IMR-90 (cell line): ENCODE measurements at regions not wholly inside any gene's neighbourhood (a gene's known extent, or its start where the extent isn't known, plus 50 kb on each side); places are given as distances from the start of the nearest gene placed in this dataset.

Experiments
- ATAC-seq: fragments of 200-7000 bp; cut with Tn5 transposase; 2 replicates; pipeline ENCODE4 v1.9.1; 2020; ENCODE audit warnings: low read depth, mild to moderate bottlenecking, moderate library complexity
- BruUV-seq: library from RNA; stranded (reverse); fragments of 400-500 nt; replicated peaks from 2 replicates; lab custom pipeline; 2021; lab: Mats Ljungman, UMichigan
- CTCF ChIA-PET: fragments of 300-600 bp; formaldehyde crosslinking; extraction: SDS; loops from one replicate; lab custom pipeline; 2021; ENCODE audit warnings: antibody characterized with exemption; lab: Yijun Ruan, JAX
- POLR2A ChIA-PET: fragments of 300-600 bp; sonication (Branson Sonifier 250); formaldehyde crosslinking; loops from one replicate; lab custom pipeline; 2022; ENCODE audit warnings: antibody characterized with exemption; ENCODE audit not compliant: unreplicated experiment; lab: Charles Lee
- DNase-seq: peaks from one replicate; pipeline ENCODE4 v3.0.0; 2013
- H2AFZ ChIP-seq: replicated peaks from 2 replicates; pipeline ENCODE3; 2013; ENCODE audit warnings: low read length, mild to moderate bottlenecking; ENCODE audit not compliant: poor library complexity
- H2AK5ac ChIP-seq: 2 replicates; pipeline ENCODE4 v1.6.1; 2013; ENCODE audit warnings: low read depth, low read length, inconsistent platforms
- H2AK9ac ChIP-seq: replicated peaks from 2 replicates; pipeline ENCODE3; 2013; ENCODE audit warnings: mild to moderate bottlenecking, low read depth, low read length, moderate library complexity; ENCODE audit not compliant: poor library complexity
- H2BK120ac ChIP-seq: 2 replicates; pipeline ENCODE4 v1.6.1; 2013; ENCODE audit warnings: low read depth, low read length, inconsistent platforms
- H2BK15ac ChIP-seq: 3 replicates; pipeline ENCODE4 v1.6.1; 2013; ENCODE audit warnings: low read depth, low read length, inconsistent platforms
- H2BK20ac ChIP-seq: 2 replicates; pipeline ENCODE4 v1.6.1; 2013; ENCODE audit warnings: low read depth, mild to moderate bottlenecking, inconsistent platforms, low read length, moderate library complexity
- H2BK5ac ChIP-seq: 2 replicates; pipeline ENCODE4 v1.6.1; 2013; ENCODE audit warnings: mild to moderate bottlenecking, low read depth, low read length, inconsistent platforms; ENCODE audit not compliant: poor library complexity, severe bottlenecking
- H3K14ac ChIP-seq: replicated peaks from 2 replicates; pipeline ENCODE4 v1.6.1; 2013; ENCODE audit warnings: low read depth, low read length, inconsistent platforms
- H3K18ac ChIP-seq: 2 replicates; pipeline ENCODE4 v1.6.1; 2013; ENCODE audit warnings: low read depth, low read length, control low read depth
- H3K23ac ChIP-seq: 2 replicates; pipeline ENCODE4 v1.6.1; 2013; ENCODE audit warnings: low read depth, low read length, inconsistent platforms
- H3K27ac ChIP-seq: 2 replicates; pipeline ENCODE4 v1.5.1; 2013; ENCODE audit warnings: mild to moderate bottlenecking, control low read depth, low read length; ENCODE audit not compliant: insufficient read depth
- H3K27me3 ChIP-seq: 2 replicates; pipeline ENCODE4 v1.6.1; 2013; ENCODE audit warnings: low read length; ENCODE audit not compliant: control insufficient read depth, insufficient read depth
- H3K36me3 ChIP-seq: 2 replicates; pipeline ENCODE4 v1.6.1; 2013; ENCODE audit warnings: low read length, mixed read lengths; ENCODE audit not compliant: control insufficient read depth, insufficient read depth
- H3K4ac ChIP-seq: 2 replicates; pipeline ENCODE4 v1.6.1; 2013; ENCODE audit warnings: low read depth, low read length, inconsistent platforms
- H3K4me1 ChIP-seq: 2 replicates; pipeline ENCODE4 v1.6.1; 2013; ENCODE audit warnings: low read length, mixed read lengths; ENCODE audit not compliant: control insufficient read depth, insufficient read depth
- H3K4me2 ChIP-seq: 2 replicates; pipeline ENCODE4 v1.6.1; 2013; ENCODE audit warnings: low read depth, mild to moderate bottlenecking, control low read depth, low read length, moderate library complexity
- H3K4me3 ChIP-seq: 2 replicates; pipeline ENCODE4 v1.5.1; 2013; ENCODE audit warnings: low read depth, mild to moderate bottlenecking, control low read depth, low read length, moderate library complexity; ENCODE audit not compliant: insufficient read depth
- H3K56ac ChIP-seq: 2 replicates; pipeline ENCODE4 v1.6.1; 2013; ENCODE audit warnings: low read length, inconsistent platforms; ENCODE audit not compliant: insufficient read depth; ENCODE audit errors: extremely low read depth
- H3K79me1 ChIP-seq, 2 experiments: 2 replicates each; pipeline ENCODE4 v1.6.1; 2013; ENCODE audit warnings: low read length in 2 of 2, inconsistent platforms in 1 of 2, low read depth in 1 of 2
- H3K9ac ChIP-seq: 2 replicates; pipeline ENCODE4 v1.6.1; 2013; ENCODE audit warnings: low read depth, low read length, control low read depth
- H3K9me1 ChIP-seq: 2 replicates; pipeline ENCODE4 v1.6.1; 2013; ENCODE audit warnings: low read length, inconsistent platforms; ENCODE audit not compliant: insufficient read depth
- H3K9me3 ChIP-seq: 2 replicates; pipeline ENCODE4 v1.6.1; 2013; ENCODE audit warnings: low read length; ENCODE audit not compliant: control insufficient read depth, insufficient read depth
- H4K20me1 ChIP-seq: 2 replicates; pipeline ENCODE4 v1.6.1; 2013; ENCODE audit warnings: low read length, inconsistent platforms; ENCODE audit not compliant: insufficient read depth
- H4K5ac ChIP-seq: 2 replicates; pipeline ENCODE4 v1.6.1; 2013; ENCODE audit warnings: mild to moderate bottlenecking, low read depth, low read length, control low read depth
- H4K8ac ChIP-seq, 2 experiments: 2 replicates each; pipeline ENCODE4 v1.6.1; 2013; ENCODE audit warnings: low read depth in 2 of 2, low read length in 2 of 2, control low read depth in 1 of 2, inconsistent platforms in 1 of 2
- H4K91ac ChIP-seq: 2 replicates; pipeline ENCODE4 v1.6.1; 2013; ENCODE audit warnings: low read depth, low read length, inconsistent platforms; ENCODE audit not compliant: insufficient read depth
- CEBPB ChIP-seq: IDR thresholded peaks from 2 replicates; pipeline ENCODE4 v1.6.1; 2012; ENCODE audit warnings: low read depth, low read length, improper control_type of control experiment
- FOS ChIP-seq: fragments of 150-350 bp; IDR thresholded peaks from 2 replicates; pipeline ENCODE4 v1.6.1; 2016; ENCODE audit warnings: low read depth, low read length
- MAFK ChIP-seq: IDR thresholded peaks from 2 replicates; pipeline ENCODE4 v1.6.1; 2012; ENCODE audit warnings: low read depth, low read length, improper control_type of control experiment
- MXI1 ChIP-seq: IDR thresholded peaks from 2 replicates; pipeline ENCODE4 v1.6.1; 2012; ENCODE audit warnings: low read depth, mild to moderate bottlenecking, low read length, moderate library complexity, borderline replicate concordance
- USF2 ChIP-seq: fragments of 150-350 bp; IDR thresholded peaks from 2 replicates; pipeline ENCODE4 v1.6.1; 2017; ENCODE audit warnings: mild to moderate bottlenecking, antibody characterized with exemption, low read length, low read depth
- WGBS, 2 experiments: methylation state at CpG; one replicate each; pipeline versions ENCODE4 v1.1.5 to v1.1.7; 2013; ENCODE audit warnings: missing lambda C conversion rate in 2 of 2; ENCODE audit not compliant: insufficient read length in 1 of 2; ENCODE audit errors: extremely low coverage in 2 of 2; 5-methylcytosine and 5-hydroxymethylcytosine counted together
- dilution Hi-C: fragments of 300-500 bp; cut with HindIII; formaldehyde crosslinking; loops from one replicate; pipeline ENCODE4 v1.14.3; 2018; ENCODE audit warnings: low sequenced_read_pairs; ENCODE audit not compliant: unreplicated experiment
- in situ Hi-C: fragments of 300-500 bp; cut with MboI; formaldehyde crosslinking; loops from 3 replicates; pipeline ENCODE4 v1.14.3; 2019; ENCODE audit warnings: low sequenced_read_pairs, inconsistent platforms, mixed read lengths
- intact Hi-C: fragments of 100-400 bp; cut with micrococcal nuclease; formaldehyde crosslinking; loops from 2 replicates; pipeline ENCODE4 v1.10.0; 2022

- no peak overlapping the region for H2AK9ac ChIP-seq
- in situ Hi-C loops = no loop called here
- TF ChIP-seq FOS = no peak
- no peak for TF ChIP-seq MAFK
- no peak for TF ChIP-seq CEBPB
- no peak for TF ChIP-seq USF2
- TF ChIP-seq MXI1 = no peak
- no peaks in the 10 kb centered on the region for H3K4me1 ChIP-seq
- H3K4ac ChIP-seq = no peak overlapping the region
- ATAC-seq = no peak
- H3K4me3 ChIP-seq = no peak overlapping the region
- no peak overlapping the region for H3K14ac ChIP-seq
- ChIA-PET POLR2A (no interaction called here), CTCF (no interaction called here)
- H4K8ac ChIP-seq = no peak overlapping the region
- no peak overlapping the region for H3K56ac ChIP-seq
- H2BK15ac ChIP-seq = no peak overlapping the region
- no peak overlapping the region for H4K5ac ChIP-seq
- no TSS peak for BruUV-seq
- intact Hi-C loops = no loop called here
- no peak overlapping the region for H2BK120ac ChIP-seq
- H3K9me1 ChIP-seq = no peaks in the 10 kb centered on the region
- H3K4me2 ChIP-seq = no peak overlapping the region
- no peak for DNase-seq
- no peak overlapping the region for H3K18ac ChIP-seq
- no CpG with 5 or more reads among the region's 3 CpGs for WGBS, 2 experiments
- no peaks in the 10 kb centered on the region for H3K27me3 ChIP-seq
- no peak overlapping the region for H3K23ac ChIP-seq
- H3K36me3 ChIP-seq = no peaks in the 10 kb centered on the region
- no peak overlapping the region for H3K9ac ChIP-seq
- no peak overlapping the region for H2AFZ ChIP-seq
- no peak overlapping the region for H4K91ac ChIP-seq
- no peaks in the 10 kb centered on the region for H3K79me1 ChIP-seq
- H2AK5ac ChIP-seq = no peak overlapping the region
- no peaks in the 10 kb centered on the region for H4K20me1 ChIP-seq
- H2BK20ac ChIP-seq = no peak overlapping the region
- no peak overlapping the region for H2BK5ac ChIP-seq
- dilution Hi-C loops = no loop called here
- peaks cover 5% of the 10 kb centered on the region for H3K9me3 ChIP-seq
- H3K27ac ChIP-seq = no peak overlapping the region
These were observed 613.8 kb downstream of the TFAP2B start for GRCh38 chr6:51432481-51432880.
